Adrenal gland (tissue), 5 donors: ENCODE measurements at regions not wholly inside any gene's neighbourhood (a gene's known extent, or its start where the extent isn't known, plus 50 kb on each side); places are given as distances from the start of the nearest gene placed in this dataset.

ENCODE experiments used
- CTCF ChIP-seq, 6 experiments: fragments of 450-650 bp in 4 of 6; fragments of 200-600 bp in 2 of 6; sonication (generic) in 1 of 6; IDR thresholded peaks; 1 replicate in 5 of 6; 2 replicates in 1 of 6; pipeline versions ENCODE4 v1.5.1 to v1.8.0; 2016 to 2021; ENCODE audit warnings: antibody characterized with exemption in 6 of 6, mild to moderate bottlenecking in 2 of 6, moderate library complexity in 1 of 6
- POLR2A ChIP-seq, 2 donors: fragments of 450-650 bp; IDR thresholded peaks; one replicate each; pipeline ENCODE4 v1.6.1; 2017; ENCODE audit warnings: antibody characterized with exemption in 2 of 2, mild to moderate bottlenecking in 2 of 2, moderate library complexity in 1 of 2
- donor health status: DM: no; HTN: no; CAD: no.

- TF ChIP-seq CTCF (IDR thresholded peaks at IDR 0.05) (no peak), POLR2A (IDR thresholded peaks at IDR 0.05) (no peak)
These were observed 202.7 kb upstream of the SLC14A2 start for GRCh38 chr18:45412577-45412976.
